HEK293T (cell line): ENCODE measurements at regions not wholly inside any gene's neighbourhood (a gene's known extent, or its start where the extent isn't known, plus 50 kb on each side); places are given as distances from the start of the nearest gene placed in this dataset.

Experiments
- BHLHE40 ChIP-seq: fragments of 450-650 bp; IDR thresholded peaks from 2 replicates; pipeline ENCODE4 v1.6.1; 2016; ENCODE audit warnings: mild to moderate bottlenecking, moderate library complexity, borderline replicate concordance
- ELF4 ChIP-seq: fragments of 450-650 bp; IDR thresholded peaks from 2 replicates; pipeline ENCODE4 v1.6.1; 2017; ENCODE audit warnings: antibody characterized with exemption
- FOXA1 ChIP-seq: fragments of 450-650 bp; IDR thresholded peaks from 2 replicates; pipeline ENCODE4 v1.6.1; 2016; ENCODE audit warnings: mild to moderate bottlenecking
- FOXK2 ChIP-seq: fragments of 450-650 bp; IDR thresholded peaks from 2 replicates; pipeline ENCODE4 v1.6.1; 2016; ENCODE audit warnings: mild to moderate bottlenecking
- L3MBTL2 ChIP-seq: fragments of 450-650 bp; conservative IDR thresholded peaks from 2 replicates; pipeline ENCODE4 v1.6.1; 2016; ENCODE audit warnings: mild to moderate bottlenecking
- PKNOX1 ChIP-seq: fragments of 450-650 bp; IDR thresholded peaks from 2 replicates; pipeline ENCODE4 v1.6.1; 2016
- SP1 ChIP-seq: fragments of 450-650 bp; IDR thresholded peaks from 2 replicates; pipeline ENCODE4 v1.6.1; 2017
- SUZ12 ChIP-seq: fragments of 450-650 bp; IDR thresholded peaks from 2 replicates; pipeline ENCODE4 v1.6.1; 2016; ENCODE audit warnings: mild to moderate bottlenecking
- TARDBP ChIP-seq: fragments of 450-650 bp; IDR thresholded peaks from 2 replicates; pipeline ENCODE4 v1.6.1; 2016

- TF ChIP-seq PKNOX1 = no peak
- TF ChIP-seq SP1 = no peak
- TF ChIP-seq BHLHE40 = no peak
- TF ChIP-seq SUZ12 = no peak
- TF ChIP-seq FOXA1 = no peak
- TF ChIP-seq FOXK2 = no peak
- TF ChIP-seq L3MBTL2 = no peak
- TF ChIP-seq TARDBP = no peak
- TF ChIP-seq ELF4 = no peak
Measured at GRCh38 chr16:8130197-8130596, 460.1 kb downstream of the TMEM114 start.
